HT1080 (cell line): ENCODE measurements at regions not wholly inside any gene's neighbourhood (a gene's known extent, or its start where the extent isn't known, plus 50 kb on each side); places are given as distances from the start of the nearest gene placed in this dataset.

ENCODE experiments used
- DNase-seq: peaks from one replicate; pipeline ENCODE4 v3.0.0-alpha.2; 2015; ENCODE audit warnings: low read depth

DNA sequence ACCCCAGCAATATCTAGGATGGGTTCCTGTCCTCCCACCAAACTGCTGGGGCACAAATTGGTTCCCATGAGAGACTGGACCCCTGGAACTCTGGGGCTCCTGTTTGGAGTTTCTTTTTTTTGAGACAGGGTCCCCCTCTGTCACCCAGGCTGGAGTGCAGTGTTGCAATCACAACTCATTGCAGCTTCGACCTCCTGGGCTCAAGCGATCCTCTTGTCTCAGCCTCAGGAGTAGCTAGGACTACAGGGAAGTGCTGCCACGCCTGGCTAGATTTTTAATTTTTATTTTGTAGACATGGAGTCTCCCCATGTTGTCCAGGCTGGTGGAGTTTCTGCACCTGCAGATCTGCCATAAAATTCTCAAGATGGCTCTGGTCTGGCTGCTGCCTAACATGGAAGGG is 56.3 kb upstream of the BRD7 start:
- no peak for DNase-seq

DNA sequence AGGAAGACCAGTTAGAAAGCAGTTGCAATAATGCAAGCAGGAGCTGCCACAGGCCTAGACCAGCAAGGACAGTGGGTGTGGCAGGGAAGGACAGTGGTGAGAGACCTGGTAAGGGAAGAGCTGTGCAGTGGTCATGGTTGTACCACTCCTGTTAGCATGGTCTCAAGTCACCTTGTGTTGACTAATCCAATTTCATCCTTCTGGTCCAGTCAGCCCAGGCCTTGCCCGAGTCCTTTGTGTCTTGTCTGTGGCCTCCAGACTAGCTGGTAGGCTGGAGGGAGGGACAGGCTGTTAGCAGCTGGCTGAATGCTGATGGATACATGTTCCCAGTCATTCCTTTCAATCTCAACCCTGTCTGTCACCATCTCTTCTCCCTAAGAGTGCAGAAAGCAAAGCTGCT is 54.1 kb upstream of the BRD7 start:
- DNase-seq = no peak

DNA sequence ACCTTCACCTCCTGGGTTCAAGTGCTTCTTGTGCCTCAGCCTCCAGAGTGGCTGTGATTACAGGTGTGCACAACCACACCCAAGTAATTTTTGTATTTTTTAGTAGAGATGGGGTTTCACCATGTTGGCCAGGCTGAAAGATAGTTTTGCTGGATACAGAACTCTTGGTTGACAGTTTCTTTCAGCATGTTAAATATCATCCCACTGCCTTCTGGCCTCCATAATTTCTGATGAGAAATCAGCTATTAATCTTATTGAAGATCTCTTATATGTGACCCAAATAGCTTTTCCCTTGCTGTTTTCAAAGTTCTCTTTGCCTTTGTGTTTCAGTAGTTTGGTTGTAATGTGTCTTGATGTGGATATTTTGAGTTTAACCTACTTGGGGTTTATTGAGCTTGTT is 50.3 kb upstream of the BRD7 start:
- no peak for DNase-seq
